PC-3 (cell line): ENCODE measurements at regions not wholly inside any gene's neighbourhood (a gene's known extent, or its start where the extent isn't known, plus 50 kb on each side); places are given as distances from the start of the nearest gene placed in this dataset.

Experiments used
- CTCF ChIP-seq: fragments of 300-600 bp; sonication (generic); conservative IDR thresholded peaks from 2 replicates; pipeline ENCODE4 v1.5.1; 2017; ENCODE audit warnings: antibody characterized with exemption, low read depth, mild to moderate bottlenecking, low read length
- EZH2 ChIP-seq: fragments of 300-600 bp; sonication (generic); IDR thresholded peaks from one replicate; pipeline ENCODE4 v1.6.1; 2017; ENCODE audit warnings: antibody characterized with exemption, mild to moderate bottlenecking, low read length; ENCODE audit not compliant: unreplicated experiment
- EZH2phosphoT487 ChIP-seq: fragments of 300-600 bp; sonication (generic); IDR thresholded peaks from 2 replicates; pipeline ENCODE4 v1.6.1; 2018; ENCODE audit warnings: mild to moderate bottlenecking, antibody characterized with exemption, low read length, borderline replicate concordance

DNA sequence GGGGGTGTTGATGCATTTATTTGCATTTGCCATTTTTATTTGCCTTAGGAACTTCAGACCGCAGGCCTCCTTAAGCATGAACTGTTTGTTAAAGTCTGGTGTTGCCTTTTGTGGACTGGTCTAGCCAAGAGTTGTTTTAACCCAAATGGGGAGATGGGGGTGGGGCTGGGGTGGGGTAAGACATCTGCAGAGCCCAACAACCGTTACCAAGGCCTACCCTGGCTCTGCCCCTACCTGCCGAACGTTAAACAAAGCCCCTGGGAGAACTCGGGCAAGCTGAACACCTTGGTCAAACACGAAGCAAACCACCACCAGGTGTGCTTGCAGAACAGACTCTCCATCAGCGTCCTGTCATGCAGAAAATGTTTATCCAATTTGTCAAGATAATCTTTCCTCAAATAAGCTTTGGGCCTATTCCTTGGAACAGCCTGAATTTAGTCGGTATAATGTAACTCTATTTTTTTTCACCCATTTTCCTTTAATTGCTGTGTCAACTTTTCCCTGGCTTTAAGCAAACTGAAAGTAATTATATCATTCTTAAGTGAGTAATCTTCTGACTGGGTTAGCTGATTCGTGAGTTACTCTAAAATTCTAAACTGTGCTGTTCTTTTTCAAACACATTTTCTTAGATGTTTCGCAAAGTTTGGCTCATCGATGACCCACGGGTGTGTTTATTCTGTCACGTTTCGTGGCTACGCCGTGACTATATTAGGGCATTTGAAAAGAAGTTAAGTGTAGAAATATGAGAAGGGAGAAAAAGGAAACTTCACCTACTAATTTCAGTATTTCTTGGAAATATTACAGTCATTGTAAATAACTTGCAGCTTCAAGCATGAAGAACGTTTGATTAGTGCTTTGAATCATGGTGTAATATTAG is 127.6 kb downstream of the SOX2 start:
- TF ChIP-seq CTCF (no peak), EZH2phosphoT487 (no peak), EZH2 (no peak)
